ENCODE measurements at regions not wholly inside any gene's neighbourhood (a gene's known extent, or its start where the extent isn't known, plus 50 kb on each side); places are given as distances from the start of the nearest gene placed in this dataset.

GRCh38 chr6:163935158-163935762 lies 520.7 kb downstream of the QKI start:
- no peak overlapping the region for H3K4me3 ChIP-seq (ENCODE audit: low read depth, low read length)
- no peak for DNase-seq (ENCODE audit: low read depth)
- no peak for TF ChIP-seq CTCF (IDR thresholded peaks at IDR 0.05; ENCODE audit: control insufficient read depth, extremely low read depth, insufficient read depth)

- no peak for DNase-seq (ENCODE audit: low read depth)
- no peak overlapping the region for H3K4me3 ChIP-seq (ENCODE audit: low read depth, low read length)
- TF ChIP-seq CTCF (IDR thresholded peaks at IDR 0.05; ENCODE audit: control insufficient read depth, extremely low read depth, insufficient read depth): no peak
Observed at GRCh38 chr6:163930012-163930411, 515.5 kb downstream of the QKI start.

GRCh38 chr6:163929538-163929937 lies 515.0 kb downstream of the QKI start:
- no peak for TF ChIP-seq CTCF (IDR thresholded peaks at IDR 0.05; ENCODE audit: control insufficient read depth, extremely low read depth, insufficient read depth)

GRCh38 chr6:163926642-163927041 lies 512.1 kb downstream of the QKI start:
- no peak overlapping the region for H3K4me3 ChIP-seq (ENCODE audit: low read depth, low read length)
- TF ChIP-seq CTCF (IDR thresholded peaks at IDR 0.05; ENCODE audit: control insufficient read depth, extremely low read depth, insufficient read depth): no peak
- no peak for DNase-seq (ENCODE audit: low read depth)

More at GRCh38 chr6:163929538-163929937, 515.0 kb downstream of the QKI start:
- H3K4me3 ChIP-seq (ENCODE audit: low read depth, low read length): no peak overlapping the region
- no peak for DNase-seq (ENCODE audit: low read depth)

- H3K4me3 ChIP-seq (ENCODE audit: low read depth, low read length): no peak overlapping the region
- DNase-seq (ENCODE audit: low read depth): no peak
- TF ChIP-seq CTCF (IDR thresholded peaks at IDR 0.05; ENCODE audit: control insufficient read depth, extremely low read depth, insufficient read depth): no peak
Observed at GRCh38 chr6:163925839-163926238, 511.3 kb downstream of the QKI start.

GRCh38 chr6:163923658-163924411 lies 509.3 kb downstream of the QKI start:
- no peak for DNase-seq (ENCODE audit: low read depth)
- TF ChIP-seq CTCF (IDR thresholded peaks at IDR 0.05; ENCODE audit: control insufficient read depth, extremely low read depth, insufficient read depth): no peak

More at GRCh38 chr6:163923658-163924411, 509.3 kb downstream of the QKI start:
- no peak overlapping the region for H3K4me3 ChIP-seq (ENCODE audit: low read depth, low read length)
